Mesenteric fat pad (tissue), 1 donor: ENCODE measurements at regions not wholly inside any gene's neighbourhood (a gene's known extent, or its start where the extent isn't known, plus 50 kb on each side); places are given as distances from the start of the nearest gene placed in this dataset.
"Not testable (repeated sequence)": the region's sequence is repeated elsewhere in the genome, so short reads cannot be mapped to it uniquely, and the experiment has no call there.

Experiments used
- DNase-seq: peaks from one replicate; pipeline ENCODE4 v3.0.0-alpha.2; 2020; ENCODE audit warnings: low spot score
- donor health status: DM: yes; HTN: yes; CAD: no.

- no peak for DNase-seq
These were observed 378.0 kb upstream of the SGO1 start for GRCh38 chr3:20563985-20564384.

GRCh38 chr3:20563251-20563650 lies 377.2 kb upstream of the SGO1 start:
- DNase-seq, result no peak

- no peak for DNase-seq
These were observed 375.2 kb upstream of the SGO1 start for GRCh38 chr3:20561166-20561565.

GRCh38 chr3:20560446-20560845 lies 374.4 kb upstream of the SGO1 start:
- DNase-seq, result not testable (repeated sequence)

- DNase-seq, result no peak
These were observed 372.2 kb upstream of the SGO1 start for GRCh38 chr3:20558161-20558560.

GRCh38 chr3:20556661-20557060 lies 370.7 kb upstream of the SGO1 start:
- no peak for DNase-seq

- DNase-seq, result no peak
These were observed 366.7 kb upstream of the SGO1 start for GRCh38 chr3:20552605-20553275.

- not testable (repeated sequence) for DNase-seq
These were observed 361.6 kb upstream of the SGO1 start for GRCh38 chr3:20547361-20548269.

- DNase-seq, result no peak
These were observed 360.6 kb upstream of the SGO1 start for GRCh38 chr3:20546636-20547035.

- no peak for DNase-seq
These were observed 357.7 kb upstream of the SGO1 start for GRCh38 chr3:20543535-20544226.

GRCh38 chr3:20540066-20540465 lies 354.1 kb upstream of the SGO1 start:
- DNase-seq, result no peak

GRCh38 chr3:20539666-20540065 lies 353.7 kb upstream of the SGO1 start:
- no peak for DNase-seq

- DNase-seq, result no peak
These were observed 351.2 kb upstream of the SGO1 start for GRCh38 chr3:20537234-20537633.

GRCh38 chr3:20529911-20530310 lies 343.9 kb upstream of the SGO1 start:
- DNase-seq, result no peak

- DNase-seq, result no peak
These were observed 342.3 kb upstream of the SGO1 start for GRCh38 chr3:20528180-20528770.

- DNase-seq, result no peak
These were observed 341.4 kb upstream of the SGO1 start for GRCh38 chr3:20527368-20527767.

- no peak for DNase-seq
These were observed 338.3 kb upstream of the SGO1 start for GRCh38 chr3:20524328-20524727.

GRCh38 chr3:20523293-20523692 lies 337.3 kb upstream of the SGO1 start:
- no peak for DNase-seq

GRCh38 chr3:20517316-20517715 lies 331.3 kb upstream of the SGO1 start:
- DNase-seq, result not testable (repeated sequence)

- DNase-seq, result no peak
These were observed 330.3 kb upstream of the SGO1 start for GRCh38 chr3:20516311-20516710.

- no peak for DNase-seq
These were observed 329.8 kb upstream of the SGO1 start for GRCh38 chr3:20515834-20516233.
